ENCODE measurements at regions not wholly inside any gene's neighbourhood (a gene's known extent, or its start where the extent isn't known, plus 50 kb on each side); places are given as distances from the start of the nearest gene placed in this dataset.

GRCh38 chr2:122500316-122501105, 745.1 kb downstream of the TSN start:
- Histone ChIP-seq H3K36me3 (ENCODE audit: control insufficient read depth in 2 of 2, insufficient read depth in 1 of 2, low read length in 2 of 2) (no peaks in the 10 kb centered on the region), H3K4me3 (ENCODE audit: low read depth, low read length) (no peak overlapping the region), H3K9me3 (ENCODE audit: control insufficient read depth, insufficient read depth, low read depth, low read length) (no peaks in the 10 kb centered on the region), H3K27ac (ENCODE audit: extremely low read depth, low read depth, low read length) (no peak overlapping the region), H3K4me1 (ENCODE audit: control insufficient read depth, insufficient read depth, low read length) (no peaks in the 10 kb centered on the region)
- ChIA-PET POLR2A (interaction anchor here (0.7 kb wide), 1 partner anchor 329 kb away, joined by 4 read pairs; no protein-coding TSS in a partner anchor), CTCF (no interaction called here)
- TF ChIP-seq ZNF280D (tag by site-specific recombination; IDR thresholded peaks at IDR 0.05) (no peak), ZIC2 (tag by site-specific recombination; IDR thresholded peaks at IDR 0.05) (no peak), ZNF10 (tag by site-specific recombination; IDR thresholded peaks at IDR 0.05) (no peak), ZBTB20 (tag by site-specific recombination; IDR thresholded peaks at IDR 0.05) (no peak), FEZF1 (tag by site-specific recombination; IDR thresholded peaks at IDR 0.05) (no peak), KLF7 (tag by site-specific recombination; IDR thresholded peaks at IDR 0.05; ENCODE audit: borderline replicate concordance) (no peak), ZNF24 (tag by site-specific recombination; IDR thresholded peaks at IDR 0.05) (no peak), KLF1 (tag by site-specific recombination; IDR thresholded peaks at IDR 0.05) (no peak), ZNF701 (tag by site-specific recombination; IDR thresholded peaks at IDR 0.05) (no peak), ZBTB10 (tag by site-specific recombination; IDR thresholded peaks at IDR 0.05) (no peak), ELK4 (IDR thresholded peaks at IDR 0.05; ENCODE audit: borderline replicate concordance, low read depth, low read length) (no peak), ZNF704 (tag by site-specific recombination; IDR thresholded peaks at IDR 0.05) (no peak)

- Histone ChIP-seq H3K4me1 (ENCODE audit: control insufficient read depth, insufficient read depth, low read length) (no peaks in the 10 kb centered on the region), H3K27ac (ENCODE audit: extremely low read depth, low read depth, low read length) (no peak overlapping the region), H3K4me3 (ENCODE audit: low read depth, low read length) (no peak overlapping the region), H3K9me3 (ENCODE audit: control insufficient read depth, insufficient read depth, low read depth, low read length) (no peaks in the 10 kb centered on the region), H3K36me3 (ENCODE audit: control insufficient read depth in 2 of 2, insufficient read depth in 1 of 2, low read length in 2 of 2) (no peaks in the 10 kb centered on the region)
- ChIA-PET POLR2A (no interaction called here), CTCF (no interaction called here)
- TF ChIP-seq KLF1 (tag by site-specific recombination; IDR thresholded peaks at IDR 0.05) (no peak), PRDM2 (tag by site-specific recombination; IDR thresholded peaks at IDR 0.05; ENCODE audit: borderline replicate concordance) (no peak), ZNF148 (tag by site-specific recombination; IDR thresholded peaks at IDR 0.05; ENCODE audit: borderline replicate concordance) (no peak), ZNF514 (tag by site-specific recombination; IDR thresholded peaks at IDR 0.05) (no peak), ZNF501 (tag by site-specific recombination; IDR thresholded peaks at IDR 0.05) (no peak)
These were observed 751.2 kb downstream of the TSN start for GRCh38 chr2:122506620-122507019.
